ENCODE measurements at regions not wholly inside any gene's neighbourhood (a gene's known extent, or its start where the extent isn't known, plus 50 kb on each side); places are given as distances from the start of the nearest gene placed in this dataset.

GRCh38 chr12:60123557-60123956 is 527.7 kb downstream of the SLC16A7 start:
- TF ChIP-seq CTCF (IDR thresholded peaks at IDR 0.05) (no peak), POLR2A (IDR thresholded peaks at IDR 0.05) (no peak), EP300 (IDR thresholded peaks at IDR 0.05) (no peak)
